WTC11 (cell line): ENCODE measurements at regions not wholly inside any gene's neighbourhood (a gene's known extent, or its start where the extent isn't known, plus 50 kb on each side); places are given as distances from the start of the nearest gene placed in this dataset.

Experiments used
- ATAC-seq: fragments of 200-7000 bp; cut with Tn5 transposase; 2 replicates; pipeline ENCODE4 v1.10.0; 2021; ENCODE audit warnings: mild to moderate bottlenecking, moderate library complexity
- CTCF ChIA-PET: fragments of 300-600 bp; sonication (Branson Sonifier 250); formaldehyde crosslinking; loops from one replicate; lab custom pipeline; 2021; ENCODE audit warnings: antibody characterized with exemption; lab: Charles Lee
- POLR2A ChIA-PET: fragments of 350-600 bp; sonication (Branson Sonifier 250); formaldehyde crosslinking; loops from one replicate; lab custom pipeline; 2021; ENCODE audit warnings: antibody characterized with exemption; lab: Charles Lee
- DNase-seq: peaks from one replicate; pipeline ENCODE4 v3.0.0; 2021; ENCODE audit warnings: low spot score
- H3K27ac Mint-ChIP-seq: 2 replicates; pipeline ENCODE4 v1.8.0; 2021; ENCODE audit warnings: mixed read lengths
- H3K27me3 Mint-ChIP-seq: 2 replicates; pipeline ENCODE4 v1.8.0; 2021; ENCODE audit warnings: low read depth, mild to moderate bottlenecking, moderate library complexity, mixed read lengths
- H3K36me3 Mint-ChIP-seq: 2 replicates; pipeline ENCODE4 v1.8.0; 2021; ENCODE audit warnings: mixed read lengths
- H3K4me1 Mint-ChIP-seq: 2 replicates; pipeline ENCODE4 v1.8.0; 2022; ENCODE audit warnings: mixed read lengths
- H3K4me3 Mint-ChIP-seq: 2 replicates; pipeline ENCODE4 v1.8.0; 2021; ENCODE audit warnings: mild to moderate bottlenecking, moderate library complexity, mixed read lengths
- H3K9me3 Mint-ChIP-seq: 2 replicates; pipeline ENCODE4 v1.8.0; 2021; ENCODE audit warnings: mixed read lengths
- ELF4 ChIP-seq: sonication (generic); formaldehyde crosslinking; IDR thresholded peaks from 2 replicates; pipeline ENCODE4 v1.8.1; 2022; ENCODE audit warnings: low read depth, mild to moderate bottlenecking, moderate library complexity, missing genetic modification reagents
- ESRRA ChIP-seq: sonication (generic); formaldehyde crosslinking; IDR thresholded peaks from 2 replicates; pipeline ENCODE4 v1.8.1; 2022; ENCODE audit warnings: mild to moderate bottlenecking, missing genetic modification reagents, borderline replicate concordance
- FOXK1 ChIP-seq: sonication (generic); formaldehyde crosslinking; IDR thresholded peaks from 2 replicates; pipeline ENCODE4 v1.8.0; 2022; ENCODE audit warnings: mild to moderate bottlenecking, moderate library complexity, missing genetic modification reagents
- GTF2I ChIP-seq: fragments of 250-450 bp; sonication (Bioruptor Pico); conservative IDR thresholded peaks from 2 replicates; pipeline ENCODE4 v1.4.0; 2021; ENCODE audit warnings: mild to moderate bottlenecking
- KAT7 ChIP-seq: sonication (generic); formaldehyde crosslinking; IDR thresholded peaks from 2 replicates; pipeline ENCODE4 v1.8.1; 2023; ENCODE audit warnings: missing genetic modification reagents, mild to moderate bottlenecking, borderline replicate concordance
- NFE2L1 ChIP-seq: sonication (generic); formaldehyde crosslinking; IDR thresholded peaks from 2 replicates; pipeline ENCODE4 v1.8.1; 2023; ENCODE audit warnings: missing genetic modification reagents
- NR3C1 ChIP-seq: sonication (generic); formaldehyde crosslinking; conservative IDR thresholded peaks from 2 replicates; pipeline ENCODE4 v1.8.1; 2023; ENCODE audit warnings: low read depth, mild to moderate bottlenecking, missing genetic modification reagents
- ZNF219 ChIP-seq: sonication (generic); formaldehyde crosslinking; IDR thresholded peaks from 2 replicates; pipeline ENCODE4 v1.8.0; 2023; ENCODE audit warnings: missing genetic modification reagents, mild to moderate bottlenecking, borderline replicate concordance
- ZNF263 ChIP-seq: sonication (generic); formaldehyde crosslinking; IDR thresholded peaks from 2 replicates; pipeline ENCODE4 v1.8.1; 2022; ENCODE audit warnings: low read depth, mild to moderate bottlenecking, moderate library complexity, missing genetic modification reagents
- TF ChIP-seq, protein P1 (sequence below): sonication (generic); formaldehyde crosslinking; IDR thresholded peaks from 2 replicates; pipeline ENCODE4 v1.8.1; 2023; ENCODE audit warnings: mild to moderate bottlenecking, missing genetic modification reagents
- TF ChIP-seq, protein P2 (sequence below): sonication (generic); formaldehyde crosslinking; IDR thresholded peaks from 2 replicates; pipeline ENCODE4 v1.8.1; 2022; ENCODE audit warnings: low read depth, mild to moderate bottlenecking, moderate library complexity, missing genetic modification reagents, borderline replicate concordance
- TF ChIP-seq, protein P3 (sequence below): sonication (generic); formaldehyde crosslinking; IDR thresholded peaks from 2 replicates; pipeline ENCODE4 v1.8.1; 2023; ENCODE audit warnings: mild to moderate bottlenecking, moderate library complexity, missing genetic modification reagents
- TF ChIP-seq, protein P4 (sequence below): sonication (generic); formaldehyde crosslinking; IDR thresholded peaks from 2 replicates; pipeline ENCODE4 v1.8.0; 2022; ENCODE audit warnings: mild to moderate bottlenecking, missing genetic modification reagents
- TF ChIP-seq, protein P5 (sequence below): fragments of 250-450 bp; sonication (Bioruptor Pico); IDR thresholded peaks from 2 replicates; pipeline ENCODE4 v1.9.0; 2021; ENCODE audit warnings: moderate library complexity, mild to moderate bottlenecking, inconsistent platforms, borderline replicate concordance

DNA sequence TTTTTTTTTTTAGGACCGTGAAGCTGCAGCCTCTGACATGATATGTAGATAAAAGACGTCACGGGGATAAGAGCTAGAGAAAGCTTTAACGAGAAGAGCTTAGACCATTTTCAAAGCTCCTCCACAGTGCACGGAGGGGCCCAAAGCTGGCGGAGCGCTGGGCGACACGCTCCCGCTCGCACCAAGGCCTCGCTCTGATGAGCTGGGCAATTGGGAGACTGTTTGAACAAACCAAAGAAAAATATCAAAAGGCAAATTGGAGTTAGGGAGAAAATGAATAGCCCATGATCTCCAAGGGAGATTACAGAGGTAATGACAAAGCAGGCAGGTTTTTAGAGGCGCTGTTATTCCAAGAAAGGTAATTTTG lies 179.4 kb downstream of the SREK1 start:
- H3K27me3 Mint-ChIP-seq = no peaks in the 10 kb centered on the region
- no peaks in the 10 kb centered on the region for H3K36me3 Mint-ChIP-seq
- CTCF ChIA-PET = interaction anchor here (0.6 to 3.7 kb wide), 5 partner anchors 16 to 886 kb away, joined by 3 to 18 read pairs (median 3); no protein-coding TSS in a partner anchor
- no peak overlapping the region for H3K27ac Mint-ChIP-seq
- TF ChIP-seq, protein P1, sequence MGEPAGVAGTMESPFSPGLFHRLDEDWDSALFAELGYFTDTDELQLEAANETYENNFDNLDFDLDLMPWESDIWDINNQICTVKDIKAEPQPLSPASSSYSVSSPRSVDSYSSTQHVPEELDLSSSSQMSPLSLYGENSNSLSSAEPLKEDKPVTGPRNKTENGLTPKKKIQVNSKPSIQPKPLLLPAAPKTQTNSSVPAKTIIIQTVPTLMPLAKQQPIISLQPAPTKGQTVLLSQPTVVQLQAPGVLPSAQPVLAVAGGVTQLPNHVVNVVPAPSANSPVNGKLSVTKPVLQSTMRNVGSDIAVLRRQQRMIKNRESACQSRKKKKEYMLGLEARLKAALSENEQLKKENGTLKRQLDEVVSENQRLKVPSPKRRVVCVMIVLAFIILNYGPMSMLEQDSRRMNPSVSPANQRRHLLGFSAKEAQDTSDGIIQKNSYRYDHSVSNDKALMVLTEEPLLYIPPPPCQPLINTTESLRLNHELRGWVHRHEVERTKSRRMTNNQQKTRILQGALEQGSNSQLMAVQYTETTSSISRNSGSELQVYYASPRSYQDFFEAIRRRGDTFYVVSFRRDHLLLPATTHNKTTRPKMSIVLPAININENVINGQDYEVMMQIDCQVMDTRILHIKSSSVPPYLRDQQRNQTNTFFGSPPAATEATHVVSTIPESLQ (CRISPR knock-in tag) = no peak
- TF ChIP-seq, protein P2, sequence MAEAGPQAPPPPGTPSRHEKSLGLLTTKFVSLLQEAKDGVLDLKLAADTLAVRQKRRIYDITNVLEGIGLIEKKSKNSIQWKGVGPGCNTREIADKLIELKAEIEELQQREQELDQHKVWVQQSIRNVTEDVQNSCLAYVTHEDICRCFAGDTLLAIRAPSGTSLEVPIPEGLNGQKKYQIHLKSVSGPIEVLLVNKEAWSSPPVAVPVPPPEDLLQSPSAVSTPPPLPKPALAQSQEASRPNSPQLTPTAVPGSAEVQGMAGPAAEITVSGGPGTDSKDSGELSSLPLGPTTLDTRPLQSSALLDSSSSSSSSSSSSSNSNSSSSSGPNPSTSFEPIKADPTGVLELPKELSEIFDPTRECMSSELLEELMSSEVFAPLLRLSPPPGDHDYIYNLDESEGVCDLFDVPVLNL (CRISPR knock-in tag) = no peak
- TF ChIP-seq, all 79 proteins: peak for 0
- Mint-ChIP-seq H3K4me1 (no peaks in the 10 kb centered on the region), H3K4me3 (no peak overlapping the region), H3K9me3 (peaks cover 10% of the 10 kb centered on the region)
- ATAC-seq = no peak
- POLR2A ChIA-PET = interaction anchor here (0.7 kb wide), 1 partner anchor 153 kb away, joined by 5 read pairs; no protein-coding TSS in a partner anchor
- DNase-seq = no peak

DNA sequence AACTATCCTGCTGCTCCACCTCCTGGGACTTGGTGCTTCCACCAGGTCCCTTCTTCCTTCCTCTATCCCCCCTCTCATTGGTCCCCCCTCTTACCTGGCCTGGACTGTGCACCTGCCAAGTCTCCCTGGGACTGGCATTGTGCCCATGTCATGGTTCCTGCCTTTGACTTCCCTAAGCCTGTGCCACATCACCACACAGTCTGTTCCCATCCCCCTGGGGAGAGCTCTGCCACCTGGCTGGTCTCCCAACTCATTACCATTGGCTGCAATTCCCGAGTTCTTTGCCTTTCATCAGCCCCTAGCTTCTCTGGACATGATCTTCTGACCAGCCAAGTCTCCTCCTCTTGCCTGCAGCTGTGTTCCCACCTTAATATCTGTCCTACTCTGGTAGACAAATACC lies 180.3 kb downstream of the SREK1 start:
- Mint-ChIP-seq H3K27ac (no peak overlapping the region), H3K27me3 (no peaks in the 10 kb centered on the region), H3K36me3 (no peaks in the 10 kb centered on the region), H3K4me1 (no peaks in the 10 kb centered on the region), H3K9me3 (peaks cover 12% of the 10 kb centered on the region), H3K4me3 (no peak overlapping the region)
- no peak for DNase-seq
- ChIA-PET CTCF (interaction anchor here (1.6 to 3.7 kb wide), 2 partner anchors 18 to 885 kb away, joined by 3 to 18 read pairs; no protein-coding TSS in a partner anchor), POLR2A (interaction anchor here (0.6 kb wide), 1 partner anchor 445 kb away, joined by 3 read pairs; no protein-coding TSS in a partner anchor)
- TF ChIP-seq NFE2L1 (no peak), ZNF263 (no peak), GTF2I (CRISPR knock-in tag) (no peak)
- TF ChIP-seq, protein P3, sequence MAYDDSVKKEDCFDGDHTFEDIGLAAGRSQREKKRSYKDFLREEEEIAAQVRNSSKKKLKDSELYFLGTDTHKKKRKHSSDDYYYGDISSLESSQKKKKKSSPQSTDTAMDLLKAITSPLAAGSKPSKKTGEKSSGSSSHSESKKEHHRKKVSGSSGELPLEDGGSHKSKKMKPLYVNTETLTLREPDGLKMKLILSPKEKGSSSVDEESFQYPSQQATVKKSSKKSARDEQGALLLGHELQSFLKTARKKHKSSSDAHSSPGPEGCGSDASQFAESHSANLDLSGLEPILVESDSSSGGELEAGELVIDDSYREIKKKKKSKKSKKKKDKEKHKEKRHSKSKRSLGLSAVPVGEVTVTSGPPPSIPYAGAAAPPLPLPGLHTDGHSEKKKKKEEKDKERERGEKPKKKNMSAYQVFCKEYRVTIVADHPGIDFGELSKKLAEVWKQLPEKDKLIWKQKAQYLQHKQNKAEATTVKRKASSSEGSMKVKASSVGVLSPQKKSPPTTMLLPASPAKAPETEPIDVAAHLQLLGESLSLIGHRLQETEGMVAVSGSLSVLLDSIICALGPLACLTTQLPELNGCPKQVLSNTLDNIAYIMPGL = no peak
- ATAC-seq = no peak

DNA sequence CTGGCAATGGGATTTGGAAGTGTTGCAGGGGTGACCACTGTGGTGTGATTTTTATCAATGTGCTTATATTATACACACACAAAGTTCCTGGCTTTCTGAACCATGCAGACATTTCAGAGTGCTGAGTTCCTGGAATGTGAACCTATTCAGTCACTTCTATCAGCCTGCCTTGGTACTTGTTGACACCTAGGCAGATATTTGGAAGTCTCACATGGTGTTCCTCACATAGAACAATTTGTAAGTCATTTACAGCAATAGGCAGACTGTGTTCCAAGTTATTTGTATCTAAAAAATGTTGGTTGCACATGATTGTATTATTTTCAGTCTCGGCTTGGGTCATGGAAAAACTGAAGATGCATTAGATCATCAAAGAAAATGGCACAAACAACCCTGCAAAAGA lies 182.2 kb downstream of the SREK1 start:
- CTCF ChIA-PET = no interaction called here
- Mint-ChIP-seq H3K4me3 (no peak overlapping the region), H3K27me3 (no peaks in the 10 kb centered on the region)
- DNase-seq = no peak
- no peak for ATAC-seq
- TF ChIP-seq FOXK1 (CRISPR knock-in tag) (no peak), ZNF219 (CRISPR knock-in tag) (no peak)
- TF ChIP-seq, all 79 proteins: peak for 0
- no peaks in the 10 kb centered on the region for H3K4me1 Mint-ChIP-seq
- H3K9me3 Mint-ChIP-seq = peaks cover 20% of the 10 kb centered on the region
- H3K36me3 Mint-ChIP-seq = 0 out of 2 replicates have a peak, but pooled peaks cover 3% of the 10 kb centered on the region
- POLR2A ChIA-PET = no interaction called here
- no peak overlapping the region for H3K27ac Mint-ChIP-seq

DNA sequence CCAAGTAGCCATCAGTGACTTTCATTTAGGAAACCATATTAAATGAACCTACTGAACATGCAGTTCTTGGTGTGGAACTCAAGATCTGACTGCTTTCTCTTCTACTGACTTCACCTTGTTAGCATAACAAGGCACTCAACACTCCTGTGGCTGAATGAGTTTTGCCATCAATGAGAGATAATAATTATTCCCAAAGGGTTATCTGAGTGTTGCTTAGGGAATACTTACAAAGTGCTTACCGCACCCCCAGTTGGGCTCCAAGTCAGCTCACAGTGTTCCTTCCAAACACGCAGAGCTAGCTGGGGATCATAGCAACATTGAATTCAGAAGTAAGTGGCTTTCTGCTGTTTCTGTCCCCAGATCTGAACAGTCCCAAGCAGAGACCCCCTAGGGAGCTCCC lies 182.9 kb downstream of the SREK1 start:
- H3K27ac Mint-ChIP-seq = no peak overlapping the region
- no peak for TF ChIP-seq NR3C1
- no peak for TF ChIP-seq ESRRA
- no peak for TF ChIP-seq KAT7
- TF ChIP-seq, protein P4, sequence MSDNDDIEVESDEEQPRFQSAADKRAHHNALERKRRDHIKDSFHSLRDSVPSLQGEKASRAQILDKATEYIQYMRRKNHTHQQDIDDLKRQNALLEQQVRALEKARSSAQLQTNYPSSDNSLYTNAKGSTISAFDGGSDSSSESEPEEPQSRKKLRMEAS (CRISPR knock-in tag) = no peak
- TF ChIP-seq ELF4 (CRISPR knock-in tag) = no peak
- TF ChIP-seq, protein P5, sequence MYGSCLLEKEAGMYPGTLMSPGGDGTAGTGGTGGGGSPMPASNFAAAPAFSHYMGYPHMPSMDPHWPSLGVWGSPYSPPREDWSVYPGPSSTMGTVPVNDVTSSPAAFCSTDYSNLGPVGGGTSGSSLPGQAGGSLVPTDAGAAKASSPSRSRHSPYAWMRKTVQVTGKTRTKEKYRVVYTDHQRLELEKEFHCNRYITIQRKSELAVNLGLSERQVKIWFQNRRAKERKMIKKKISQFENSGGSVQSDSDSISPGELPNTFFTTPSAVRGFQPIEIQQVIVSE (CRISPR knock-in tag) = no peak
- TF ChIP-seq, all 79 proteins: peak for 0
- ATAC-seq = no peak
- Mint-ChIP-seq H3K27me3 (no peaks in the 10 kb centered on the region), H3K4me1 (no peaks in the 10 kb centered on the region), H3K4me3 (no peak overlapping the region), H3K36me3 (0 out of 2 replicates have a peak, but pooled peaks cover 3% of the 10 kb centered on the region), H3K9me3 (peaks cover 27% of the 10 kb centered on the region)
- POLR2A ChIA-PET = no interaction called here
- DNase-seq = no peak
- CTCF ChIA-PET = no interaction called here
